ENCODE measurements at regions not wholly inside any gene's neighbourhood (a gene's known extent, or its start where the extent isn't known, plus 50 kb on each side); places are given as distances from the start of the nearest gene placed in this dataset.
"Not testable (repeated sequence)": the region's sequence is repeated elsewhere in the genome, so short reads cannot be mapped to it uniquely, and the experiment has no call there.

DNA sequence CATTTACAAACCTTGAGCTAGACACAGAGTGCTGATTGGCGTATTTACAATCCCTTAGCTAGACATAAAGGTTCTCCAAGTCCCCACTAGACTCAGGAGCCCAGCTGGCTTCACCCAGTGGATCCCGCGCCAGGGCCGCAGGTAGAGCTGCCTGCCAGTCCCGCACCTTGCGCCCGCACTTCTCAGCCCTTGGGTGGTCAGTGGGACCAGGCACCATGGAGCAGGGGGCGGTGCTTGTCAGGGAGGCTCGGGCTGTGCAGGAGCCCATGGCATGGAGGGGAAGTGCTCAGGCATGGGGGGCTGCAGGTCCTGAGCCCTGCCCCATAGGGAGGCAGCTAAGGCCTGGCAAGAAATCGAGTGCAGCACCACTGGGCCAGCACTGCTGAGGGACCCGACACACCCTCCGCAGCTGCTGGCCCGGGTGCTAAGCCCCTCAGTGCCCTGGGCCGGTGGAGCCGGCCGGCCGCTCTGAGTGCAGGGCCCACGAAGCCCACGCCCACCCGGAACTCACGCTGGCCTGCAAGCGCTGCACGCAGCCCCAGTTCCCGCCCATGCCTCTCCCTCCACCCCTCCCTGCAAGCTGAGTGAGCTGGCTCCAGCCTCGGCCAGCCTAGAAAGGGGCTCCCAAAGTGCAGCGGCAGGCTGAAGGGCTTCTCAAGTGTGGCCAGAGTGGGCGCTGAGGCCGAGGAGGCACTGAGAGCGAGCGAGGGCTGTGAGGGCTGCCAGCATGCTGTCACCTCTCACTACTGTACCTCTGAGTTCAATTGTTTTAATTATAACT lies 1213.9 kb downstream of the OTOL1 start:
- no peak for DNase-seq (ENCODE audit: low spot score)
- CTCF ChIA-PET: no interaction called here
- no peak for TF ChIP-seq CTCF (conservative IDR thresholded peaks at IDR 0.05; ENCODE audit: low read depth)
- H3K27ac ChIP-seq: no peak overlapping the region
- POLR2A ChIA-PET (ENCODE audit: low non-redundant PET): no interaction called here

GRCh38 chr3:162717074-162717473 lies 1220.5 kb downstream of the OTOL1 start:
- DNase-seq (ENCODE audit: low spot score); H3K27ac ChIP-seq; POLR2A ChIA-PET (ENCODE audit: low non-redundant PET); CTCF ChIA-PET: not testable (repeated sequence)

DNA sequence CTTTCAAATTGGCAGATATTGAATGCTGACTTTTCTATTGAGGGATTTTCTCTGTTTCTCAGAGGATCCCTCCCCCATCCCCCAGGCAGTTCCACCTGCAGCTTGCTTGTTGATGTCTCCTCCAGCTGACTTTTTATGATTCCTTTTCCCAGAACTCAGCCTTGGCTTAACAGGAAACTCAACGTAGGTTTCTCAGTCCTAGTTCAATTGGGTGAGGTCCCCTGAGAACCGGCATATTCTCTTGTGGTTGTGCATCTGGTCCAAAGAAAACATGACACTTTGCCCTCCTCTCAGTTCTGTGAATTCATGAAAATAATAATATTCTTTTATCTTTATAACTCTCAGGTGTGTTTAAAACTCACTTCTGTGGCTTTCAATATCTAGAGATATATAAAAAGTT lies 1222.1 kb downstream of the OTOL1 start:
- CTCF ChIA-PET: no interaction called here

DNA sequence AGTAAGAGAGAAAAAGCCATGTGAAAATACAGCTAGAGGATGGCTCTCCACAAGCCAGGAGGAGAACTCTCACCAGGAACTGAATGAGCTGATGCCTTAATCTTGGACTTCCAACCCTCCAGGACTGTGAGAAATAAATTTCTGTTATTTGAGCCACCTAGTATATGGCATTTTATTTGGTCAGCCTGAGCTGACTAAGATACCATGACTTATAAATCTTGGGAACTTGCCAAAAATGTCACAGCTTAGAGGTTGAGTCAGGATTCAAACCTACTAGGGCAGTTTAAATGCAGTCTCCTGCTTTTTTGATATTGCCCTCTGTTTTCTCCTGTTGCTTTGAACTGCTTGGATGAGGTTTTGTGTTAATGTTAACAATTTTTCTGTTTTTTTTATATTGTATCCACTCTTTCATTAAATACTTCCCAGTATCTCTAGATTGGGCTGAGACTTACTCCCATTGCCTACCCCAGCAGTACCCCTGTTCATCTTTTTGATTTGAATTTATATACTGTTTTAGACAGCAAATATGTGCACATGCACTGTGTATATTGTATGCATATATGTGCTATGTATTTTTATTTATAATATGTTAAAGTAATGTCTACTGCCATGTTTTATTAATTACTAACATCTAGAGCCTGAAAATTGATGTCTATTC lies 1223.2 kb downstream of the OTOL1 start:
- ChIA-PET POLR2A (ENCODE audit: low non-redundant PET) (no interaction called here), CTCF (interaction anchor here (0.6 to 0.7 kb wide), 2 partner anchors 980 to 1886 kb away, joined by 3 to 4 read pairs; no protein-coding TSS in a partner anchor)
- DNase-seq (ENCODE audit: low spot score): peak; percentile 56
- no peak for TF ChIP-seq CTCF (conservative IDR thresholded peaks at IDR 0.05; ENCODE audit: low read depth)
- no peak overlapping the region for H3K27ac ChIP-seq

More for the DNA sequence above, 1222.1 kb downstream of the OTOL1 start:
- TF ChIP-seq CTCF (conservative IDR thresholded peaks at IDR 0.05; ENCODE audit: low read depth): no peak
- POLR2A ChIA-PET (ENCODE audit: low non-redundant PET): no interaction called here
- DNase-seq (ENCODE audit: low spot score): no peak
- H3K27ac ChIP-seq: no peak overlapping the region

- no peak overlapping the region for H3K27ac ChIP-seq
- DNase-seq (ENCODE audit: low spot score): no peak
- no peak for TF ChIP-seq CTCF (conservative IDR thresholded peaks at IDR 0.05; ENCODE audit: low read depth)
- CTCF ChIA-PET: no interaction called here
- POLR2A ChIA-PET (ENCODE audit: low non-redundant PET): no interaction called here
These were observed 1225.1 kb downstream of the OTOL1 start for GRCh38 chr3:162721736-162722135.

GRCh38 chr3:162722337-162722736 lies 1225.7 kb downstream of the OTOL1 start:
- ChIA-PET POLR2A (ENCODE audit: low non-redundant PET) (no interaction called here), CTCF (no interaction called here)
- no peak overlapping the region for H3K27ac ChIP-seq
- no peak for DNase-seq (ENCODE audit: low spot score)
- TF ChIP-seq CTCF (conservative IDR thresholded peaks at IDR 0.05; ENCODE audit: low read depth): no peak

GRCh38 chr3:162722796-162723195 lies 1226.2 kb downstream of the OTOL1 start:
- DNase-seq (ENCODE audit: low spot score); POLR2A ChIA-PET (ENCODE audit: low non-redundant PET); CTCF ChIA-PET; H3K27ac ChIP-seq: not testable (repeated sequence)

All from RWPE1 (cell line).